HepG2 (cell line): ENCODE measurements at regions not wholly inside any gene's neighbourhood (a gene's known extent, or its start where the extent isn't known, plus 50 kb on each side); places are given as distances from the start of the nearest gene placed in this dataset.

Experiments used
- small RNA-seq, 3 experiments: library from RNA; depleted of rRNA; stranded (forward); fragments of <200 nt; gene quantifications; one replicate each; pipeline ENCODE3, GENCODE V24; 2012; ENCODE audit warnings: low read depth in 2 of 3, low replicate concordance in 1 of 3; ENCODE audit not compliant: insufficient read length in 3 of 3, insufficient read depth in 2 of 3

Small RNA genes in the stretch of these regions (small RNA-seq; reads per million reads assigned to genes)
- 0 to 0.33 (median 0) reads per million in 3 experiments for gene RNU6-713P
